IPS-18c (cell line): ENCODE measurements at regions not wholly inside any gene's neighbourhood (a gene's known extent, or its start where the extent isn't known, plus 50 kb on each side); places are given as distances from the start of the nearest gene placed in this dataset.

Experiments
- H3K4me3 ChIP-seq: 2 replicates; pipeline ENCODE4 v1.7.0; 2013; ENCODE audit warnings: low read depth, mild to moderate bottlenecking, low read length, moderate library complexity; ENCODE audit not compliant: insufficient read depth
- H3K9me3 ChIP-seq: one replicate; pipeline ENCODE4 v1.6.1; 2013; ENCODE audit warnings: mild to moderate bottlenecking, low read length, moderate library complexity; ENCODE audit not compliant: control insufficient read depth, insufficient read depth

DNA sequence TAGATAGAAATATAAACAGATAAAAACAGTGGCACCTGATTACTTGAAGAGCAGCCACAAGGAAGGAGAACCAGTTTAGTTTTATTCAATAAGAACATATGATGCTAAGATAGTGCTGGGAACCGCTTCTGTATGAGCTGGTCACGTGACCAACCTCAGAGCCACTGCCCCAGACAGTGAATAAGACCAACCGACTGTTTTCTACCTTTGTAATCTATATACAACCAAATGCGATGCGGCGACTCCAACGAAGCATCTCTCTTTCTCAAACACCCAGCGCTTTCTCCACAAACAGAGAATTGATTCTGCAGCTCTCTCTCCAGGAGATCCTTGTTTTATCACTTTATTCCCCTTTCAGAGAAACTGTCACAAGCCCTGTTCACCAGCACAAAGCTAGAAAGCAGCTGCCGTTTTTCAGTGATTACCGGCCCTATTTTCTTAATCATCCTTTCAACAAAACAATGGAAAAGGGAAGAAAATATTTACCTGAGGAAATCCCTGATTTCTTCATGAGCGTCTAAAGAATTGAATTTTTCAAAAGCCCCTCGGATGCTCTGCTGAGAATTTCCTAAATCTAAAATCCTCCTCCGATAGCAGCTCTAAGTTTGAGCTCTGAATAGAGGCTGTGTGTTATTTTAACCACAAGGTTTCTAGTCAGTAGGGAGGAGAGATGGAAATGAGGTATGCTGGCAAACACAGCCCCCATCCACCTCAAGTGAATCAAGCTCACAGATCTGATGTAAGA, 55.7 kb upstream of the JCAD start:
- Histone ChIP-seq H3K9me3 (no peaks in the 10 kb centered on the region), H3K4me3 (0 out of 2 replicates have a peak overlapping the region, but pooled peaks have one; percentile 15)

DNA sequence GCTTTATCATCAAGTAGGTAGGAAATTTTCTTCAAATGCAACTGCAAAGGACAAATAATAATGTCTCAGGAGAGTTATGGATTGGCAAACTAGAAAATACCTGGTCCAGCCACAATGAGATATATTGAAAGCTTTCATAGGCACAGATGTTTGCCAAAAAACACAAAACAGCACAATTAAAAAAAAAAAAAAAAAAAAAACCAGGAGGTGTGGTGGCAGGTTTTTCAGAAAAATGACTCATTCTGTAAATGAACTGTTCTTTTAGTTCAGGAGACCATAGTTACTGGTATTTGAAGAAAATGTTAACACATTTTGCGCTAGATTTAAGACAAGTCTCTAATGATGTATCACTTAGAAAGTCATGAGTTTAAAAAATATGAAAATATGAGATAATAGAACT, 55.0 kb upstream of the JCAD start:
- Histone ChIP-seq H3K9me3 (no peaks in the 10 kb centered on the region), H3K4me3 (no peak overlapping the region)

DNA sequence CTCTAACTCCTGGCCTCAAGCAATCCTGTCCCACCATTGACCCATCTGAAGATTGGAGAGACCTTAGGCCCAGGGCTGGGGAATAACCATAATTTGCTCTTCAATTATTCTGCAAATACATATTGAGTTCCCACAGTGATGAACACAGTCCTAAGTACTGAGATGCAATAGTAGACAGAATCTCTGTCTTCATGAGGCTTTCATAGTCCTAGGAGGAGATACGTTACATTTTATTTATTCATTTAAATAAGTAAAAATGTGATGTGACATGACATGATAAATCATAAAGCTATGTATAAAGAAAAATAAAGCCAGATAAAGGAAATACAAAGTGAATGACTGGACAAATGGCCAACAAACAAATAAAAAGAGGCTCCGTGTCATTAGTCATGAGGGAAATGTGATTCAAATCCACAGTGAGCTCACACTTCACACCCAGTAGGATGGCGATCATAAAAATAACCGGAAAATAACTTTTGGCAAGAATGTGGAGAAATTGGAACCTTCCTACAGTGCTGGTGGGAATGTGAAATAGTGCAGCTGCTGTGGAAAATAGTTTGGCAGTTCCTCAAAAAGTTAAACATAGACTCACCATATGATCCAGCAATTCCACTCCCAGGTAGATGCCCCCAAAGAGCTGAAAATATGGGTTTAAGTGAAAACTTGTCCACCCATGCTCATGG, 52.1 kb upstream of the JCAD start:
- Histone ChIP-seq H3K9me3 (no peaks in the 10 kb centered on the region), H3K4me3 (no peak overlapping the region)
